DLD1 (cell line): ENCODE measurements at regions not wholly inside any gene's neighbourhood (a gene's known extent, or its start where the extent isn't known, plus 50 kb on each side); places are given as distances from the start of the nearest gene placed in this dataset.

Source experiments
- in situ Hi-C: cut with HindIII; loops from 2 replicates; pipeline ENCODE4 v1.10.0; 2017; ENCODE audit warnings: low sequenced_read_pairs

DNA sequence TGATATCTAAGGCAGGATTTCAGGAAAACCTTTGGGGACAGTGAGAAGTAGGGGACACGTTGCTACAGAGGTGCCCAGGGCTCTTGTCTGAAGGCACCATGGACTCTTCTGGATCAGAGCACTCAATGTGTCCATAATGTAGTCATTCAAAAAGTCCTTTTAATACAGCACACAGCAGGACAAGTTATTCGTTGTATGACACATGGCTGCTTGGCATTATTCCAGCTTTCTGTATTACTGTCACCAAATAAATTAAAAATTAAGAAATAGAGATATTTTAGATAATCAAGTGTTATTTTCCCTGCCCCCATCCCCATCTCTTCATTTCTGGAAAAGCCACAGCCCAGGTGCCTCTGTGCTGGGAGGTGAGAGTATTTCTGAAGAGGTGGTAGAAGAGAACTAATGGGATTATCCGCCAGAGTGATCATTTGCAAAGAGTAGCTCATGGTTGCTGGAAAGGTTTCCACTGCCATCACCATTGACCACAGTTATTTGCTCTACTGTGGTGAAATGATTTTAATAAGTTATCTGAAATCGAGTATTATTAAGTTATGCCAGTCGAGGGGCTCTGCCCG, 83.0 kb downstream of the CXCL12 start:
- in situ Hi-C loops = no loop called here

- in situ Hi-C loops = no loop called here
These were observed 83.9 kb downstream of the CXCL12 start for GRCh38 chr10:44300666-44301649.

- in situ Hi-C loops = no loop called here
These were observed 86.2 kb downstream of the CXCL12 start for GRCh38 chr10:44298713-44299112.

GRCh38 chr10:44297963-44298362, 86.9 kb downstream of the CXCL12 start:
- in situ Hi-C loops = no loop called here

GRCh38 chr10:44295644-44296241, 89.2 kb downstream of the CXCL12 start:
- in situ Hi-C loops = no loop called here

DNA sequence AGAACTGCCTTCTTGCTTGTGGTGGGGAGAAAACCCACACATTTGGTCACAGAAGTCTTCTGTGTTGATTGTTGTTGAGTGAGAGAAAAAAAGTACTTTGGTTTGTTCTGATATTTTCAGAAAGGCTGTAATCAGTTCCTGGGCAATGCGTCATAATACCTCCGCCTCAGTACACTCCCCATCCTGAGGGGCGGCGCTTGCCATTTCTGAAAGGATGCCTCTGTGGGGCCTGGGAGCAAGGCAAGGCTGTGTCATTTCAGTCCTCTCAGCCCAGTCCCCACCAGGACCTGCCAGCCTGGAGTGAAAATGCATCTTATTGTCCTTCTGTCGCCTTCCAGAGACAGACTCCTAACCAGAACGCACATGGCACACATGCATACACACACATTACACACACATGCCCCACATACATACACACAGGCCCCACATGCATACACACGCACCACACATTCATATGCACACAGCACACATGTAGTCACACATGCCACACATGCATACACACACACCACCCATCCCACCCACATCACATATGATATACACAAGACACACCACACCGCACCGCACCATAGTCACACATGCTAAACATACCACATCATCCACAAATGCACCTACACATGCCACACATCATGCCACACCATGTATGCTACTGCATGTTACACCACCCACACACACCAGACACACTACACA, 90.0 kb downstream of the CXCL12 start:
- in situ Hi-C loops = no loop called here

- in situ Hi-C loops = no loop called here
These were observed 91.1 kb downstream of the CXCL12 start for GRCh38 chr10:44293842-44294241.

DNA sequence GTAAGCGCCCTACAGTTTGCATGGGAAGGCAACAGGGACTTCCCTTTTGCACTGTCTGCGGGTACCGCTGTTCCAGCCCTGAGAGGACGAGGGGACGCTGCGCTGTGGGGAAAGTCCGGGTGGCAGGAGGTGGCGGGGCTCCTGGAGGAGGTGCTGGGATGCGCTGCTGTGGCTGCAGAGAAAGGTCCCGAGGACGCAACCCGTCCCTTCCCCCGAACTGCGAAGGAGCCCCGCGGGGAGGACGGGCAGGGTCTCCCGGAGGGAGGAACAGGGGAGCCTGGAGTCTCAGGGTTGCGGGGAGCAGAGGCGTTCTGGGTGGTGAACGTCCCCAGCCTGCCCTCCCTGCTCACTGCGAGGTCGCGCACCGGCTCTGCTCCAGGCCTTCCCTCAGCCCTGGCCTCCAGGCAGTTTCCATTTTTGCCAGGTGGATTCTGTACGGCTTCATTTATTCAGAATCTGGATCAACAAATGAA, 91.6 kb downstream of the CXCL12 start:
- in situ Hi-C loops = no loop called here

DNA sequence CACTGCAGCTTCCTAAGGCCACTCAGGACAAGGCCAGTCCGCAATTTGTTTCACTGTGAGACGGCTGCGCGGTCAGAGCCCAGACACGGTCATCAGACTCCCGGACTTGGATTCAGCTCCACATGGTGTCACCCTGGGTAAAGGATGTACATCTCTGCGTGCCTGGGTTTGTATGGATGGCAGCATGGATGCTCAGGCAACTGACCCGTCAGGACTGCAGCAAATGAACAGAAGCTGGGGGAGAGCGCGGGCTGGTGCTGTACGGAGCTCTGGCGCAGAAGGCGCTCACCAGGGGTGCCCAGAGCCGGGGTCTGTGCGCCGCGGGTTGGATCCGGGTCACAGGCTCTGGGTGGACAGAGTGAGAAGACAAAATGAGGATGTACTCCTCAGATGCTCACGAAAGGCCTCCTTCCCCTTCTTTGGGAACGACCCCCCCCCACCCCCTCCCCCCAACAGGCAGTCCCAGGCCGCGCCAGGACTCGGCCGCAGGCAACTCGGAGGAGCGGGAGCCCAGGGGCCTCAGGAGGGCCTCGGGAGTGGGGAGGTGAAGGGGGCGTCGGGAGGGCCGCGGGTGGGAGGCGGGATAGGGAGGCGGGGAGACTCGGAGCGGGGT, 92.4 kb downstream of the CXCL12 start:
- in situ Hi-C loops = no loop called here

DNA sequence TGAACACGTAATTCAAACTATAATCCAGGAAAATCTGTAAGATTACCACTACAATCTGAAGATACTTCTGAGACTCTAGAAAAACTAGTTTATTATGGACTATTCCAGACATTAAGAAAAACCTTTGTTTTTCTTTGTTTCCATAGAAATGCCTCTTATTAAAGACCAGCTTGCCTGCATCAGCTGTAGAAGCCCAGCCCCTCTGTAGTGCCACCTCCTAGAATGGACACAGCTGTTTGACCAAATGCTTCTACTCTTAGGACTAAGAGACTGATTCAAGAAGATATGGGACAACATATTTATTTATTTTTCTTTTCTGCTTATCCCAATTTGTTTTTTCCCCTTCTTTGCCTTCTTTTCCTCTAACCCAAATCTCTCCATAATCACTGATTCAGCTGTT, 93.8 kb downstream of the CXCL12 start:
- in situ Hi-C loops = no loop called here

GRCh38 chr10:44289125-44289524, 95.8 kb downstream of the CXCL12 start:
- in situ Hi-C loops = no loop called here

DNA sequence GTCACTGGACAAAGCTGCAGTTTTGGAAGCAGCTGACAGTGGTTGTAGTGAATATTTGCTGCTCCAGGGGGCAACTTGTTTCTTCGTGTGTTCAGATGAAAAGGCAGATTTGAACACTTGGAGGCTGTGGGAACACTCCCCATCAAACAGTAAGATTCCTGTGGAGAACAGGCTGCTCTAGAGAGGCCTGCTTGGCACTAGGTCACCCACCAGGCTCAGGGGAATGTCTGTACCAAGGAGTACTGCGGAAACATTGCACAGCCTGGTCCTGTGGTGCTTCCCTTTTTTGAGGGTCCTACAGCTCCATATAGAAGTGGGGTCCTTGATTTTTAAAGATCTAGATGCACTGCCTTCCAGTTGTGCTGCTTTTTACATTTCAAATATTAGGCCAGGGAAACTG, 97.5 kb downstream of the CXCL12 start:
- in situ Hi-C loops = no loop called here

- in situ Hi-C loops = no loop called here
These were observed 100.5 kb downstream of the CXCL12 start for GRCh38 chr10:44284198-44285084.

DNA sequence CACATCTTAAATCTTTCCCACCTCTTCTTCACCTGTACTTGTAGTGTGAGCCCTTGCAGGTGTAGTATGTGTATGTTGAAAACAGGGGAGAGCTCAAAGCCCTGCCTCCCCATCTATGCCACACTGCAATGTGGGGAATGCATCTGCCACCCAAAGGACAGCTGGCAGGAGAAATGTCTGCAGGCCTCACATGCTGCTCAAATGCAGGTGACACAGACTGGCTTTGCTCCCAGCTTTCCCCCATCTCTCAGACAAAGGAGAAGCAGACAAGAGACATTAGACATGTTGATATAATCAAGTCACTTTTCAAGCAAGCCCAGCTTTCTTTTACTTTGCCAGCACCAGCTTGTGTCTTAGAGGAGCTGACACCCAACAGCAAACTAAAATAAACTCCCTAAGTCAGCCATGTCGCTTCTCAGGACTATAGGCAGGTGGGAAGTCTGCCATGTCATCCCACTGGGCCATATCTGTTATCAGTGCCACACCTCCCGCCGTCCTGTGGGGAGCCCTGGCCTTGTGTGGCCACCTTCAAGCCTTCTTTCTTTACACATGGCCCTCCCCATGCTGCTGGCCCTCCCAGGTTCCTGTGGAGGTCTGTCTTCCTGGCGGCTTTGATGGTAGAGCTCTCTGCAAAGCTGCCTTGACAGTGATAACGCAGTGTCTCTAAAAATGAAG, 102.1 kb downstream of the CXCL12 start:
- in situ Hi-C loops = no loop called here

GRCh38 chr10:44281662-44282061, 103.2 kb downstream of the CXCL12 start:
- in situ Hi-C loops = no loop called here

DNA sequence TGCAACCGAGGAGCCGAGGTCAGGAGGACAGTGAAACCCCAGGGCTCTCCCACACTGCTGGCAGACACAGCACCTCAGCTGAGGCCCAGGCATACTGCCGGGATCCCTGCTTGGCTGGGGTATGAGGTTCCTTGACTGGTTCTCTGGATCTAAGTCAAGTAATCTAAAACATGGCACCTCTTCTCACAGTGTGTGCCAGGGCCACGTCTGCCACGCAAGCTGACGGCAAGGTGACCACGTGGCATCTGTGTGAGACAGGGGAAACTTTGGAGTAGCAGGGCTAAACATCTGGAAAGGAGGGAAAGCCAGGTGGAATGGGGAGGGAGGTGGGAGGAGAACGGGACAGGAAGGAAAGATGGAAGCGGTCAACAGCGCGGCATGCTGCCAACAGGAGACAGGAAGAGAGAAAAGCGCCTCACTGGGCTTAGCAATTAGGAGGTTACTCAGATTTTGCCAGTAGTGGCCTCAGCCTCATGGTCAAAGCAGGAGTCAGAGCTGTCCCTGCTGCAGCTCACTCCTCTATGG, 103.7 kb downstream of the CXCL12 start:
- in situ Hi-C loops = no loop called here

DNA sequence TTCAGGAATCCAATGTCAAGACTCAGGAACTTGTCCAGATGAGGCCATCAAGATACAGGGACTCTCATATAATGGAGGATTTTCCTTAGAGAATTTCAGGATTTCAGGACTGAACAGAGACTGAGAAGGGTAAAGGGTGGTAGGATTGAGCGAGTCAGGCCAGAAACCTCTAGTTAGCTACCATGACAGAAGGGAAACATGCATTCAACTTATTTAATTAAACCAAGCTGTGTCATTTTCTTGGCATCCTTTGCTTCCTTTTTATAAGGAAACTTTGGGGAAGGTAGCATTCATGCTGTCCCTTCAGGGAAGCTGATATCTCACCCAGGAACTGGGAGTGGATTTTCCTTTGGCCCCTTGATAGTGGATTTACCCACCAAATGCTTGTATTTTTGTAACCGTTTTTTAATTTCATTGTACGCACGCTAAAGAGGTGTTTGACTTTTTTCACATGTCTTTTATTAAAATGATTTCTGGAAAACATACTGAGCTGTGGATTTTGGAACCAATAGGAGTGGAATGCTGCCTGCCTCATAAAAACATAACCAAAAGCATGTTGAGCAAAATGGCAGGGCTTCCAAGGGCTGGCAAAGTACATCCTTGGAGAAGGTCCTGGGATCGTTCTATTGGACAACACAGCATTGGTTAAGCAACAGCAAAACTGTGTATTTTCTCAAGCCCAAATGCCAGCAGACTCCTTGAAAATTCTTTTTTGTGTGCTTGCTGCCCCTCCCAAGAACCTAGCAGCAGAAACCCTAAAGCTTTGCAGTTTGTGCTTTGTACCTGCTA, 104.5 kb downstream of the CXCL12 start:
- in situ Hi-C loops = no loop called here

- in situ Hi-C loops = no loop called here
These were observed 105.3 kb downstream of the CXCL12 start for GRCh38 chr10:44279426-44280126.
